ENCODE measurements at regions not wholly inside any gene's neighbourhood (a gene's known extent, or its start where the extent isn't known, plus 50 kb on each side); places are given as distances from the start of the nearest gene placed in this dataset.
A peak's percentile ranks its signal among the peaks of the same experiment; 100 is the strongest.

DNA sequence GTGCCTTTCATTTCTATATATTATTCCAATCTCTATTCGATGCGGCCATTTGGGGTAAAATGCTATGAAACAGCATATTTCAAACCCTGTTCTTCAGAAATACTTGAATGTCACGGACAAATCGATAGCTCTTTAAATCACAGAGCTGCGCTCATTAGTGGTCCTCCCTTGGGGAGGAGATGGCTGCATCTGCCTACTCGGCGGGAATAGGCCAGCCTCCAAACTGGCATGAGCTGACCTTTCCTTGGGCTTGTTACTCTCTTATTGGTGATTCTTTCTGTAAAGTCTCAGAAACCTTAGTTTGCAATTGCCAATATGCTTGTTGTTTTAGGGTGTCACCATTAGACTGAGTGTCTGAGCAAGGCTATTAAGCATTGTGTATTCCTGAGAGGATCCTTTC is 120.9 kb downstream of the BDH1 start:
- intact Hi-C loops (cut with DNase I) = no loop called here
- DNase-seq (no peak), ATAC-seq (ENCODE audit: poor library complexity) (no peak)

DNA sequence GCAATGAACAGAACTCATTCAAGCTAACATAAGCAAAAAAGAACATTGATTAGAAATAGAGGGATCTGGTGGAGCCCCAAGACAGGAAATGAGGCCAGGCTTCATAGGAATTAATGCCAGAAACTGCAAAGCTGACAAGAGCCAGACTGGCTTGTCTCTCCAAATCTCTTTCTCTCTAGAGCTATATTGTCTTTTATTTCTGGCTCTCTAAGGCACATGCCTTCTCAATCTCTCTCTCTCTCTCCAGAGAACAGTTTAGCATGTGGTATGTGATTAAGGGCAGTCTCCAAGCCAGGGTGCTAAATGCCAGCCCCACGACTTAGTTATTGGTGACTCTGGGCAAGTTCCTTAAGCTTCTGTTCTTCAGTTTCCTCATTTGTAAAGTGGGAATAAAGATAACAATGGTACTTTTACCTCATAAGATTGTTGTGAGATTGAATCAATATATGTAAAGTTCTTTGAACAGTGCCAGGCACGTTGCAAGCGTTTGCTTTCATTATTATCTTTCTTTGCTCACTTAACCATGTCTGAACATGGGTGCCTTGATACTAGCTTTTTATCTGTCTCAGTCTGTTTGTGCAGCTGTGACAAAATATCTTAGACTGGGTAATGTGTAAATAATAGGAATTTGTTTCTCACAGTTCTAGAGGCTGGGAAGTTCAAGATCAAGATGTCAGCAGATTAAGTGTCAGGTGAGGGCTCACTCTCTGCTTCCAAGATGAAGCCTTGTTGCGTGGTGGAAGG is 123.2 kb downstream of the BDH1 start:
- peak; percentile 77 for ATAC-seq (ENCODE audit: poor library complexity)
- intact Hi-C loops (cut with DNase I) = no loop called here

DNA sequence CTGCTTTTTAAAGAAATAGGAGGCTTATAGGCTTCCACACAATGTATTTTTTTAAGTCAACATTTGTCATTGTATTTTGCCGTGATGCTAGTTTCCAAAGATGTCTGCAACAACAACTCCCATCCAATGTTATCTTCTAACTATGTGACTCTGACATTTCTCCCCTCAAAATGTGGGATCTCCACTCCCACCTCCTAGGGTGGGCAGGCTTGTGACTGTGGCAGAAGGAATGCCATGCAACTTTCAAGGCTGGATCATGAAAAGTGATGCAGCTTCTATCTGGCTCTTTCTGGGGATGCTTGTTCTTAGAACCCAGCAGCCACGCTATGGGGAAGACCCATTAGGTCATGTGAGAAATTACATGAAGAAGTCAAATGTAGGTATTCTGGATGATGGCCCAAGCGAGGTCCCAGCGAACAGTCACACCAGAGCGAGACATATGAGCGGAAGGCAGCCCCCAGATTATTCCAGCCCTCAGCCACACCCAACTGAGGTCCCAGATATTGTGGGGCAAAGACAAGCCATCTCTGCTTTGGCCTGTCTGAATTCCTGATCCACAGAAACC is 124.3 kb downstream of the BDH1 start:
- no peak for DNase-seq
- intact Hi-C loops (cut with DNase I) = no loop called here
- no peak for ATAC-seq (ENCODE audit: poor library complexity)

More for the DNA sequence above, 123.2 kb downstream of the BDH1 start:
- DNase-seq = no peak

DNA sequence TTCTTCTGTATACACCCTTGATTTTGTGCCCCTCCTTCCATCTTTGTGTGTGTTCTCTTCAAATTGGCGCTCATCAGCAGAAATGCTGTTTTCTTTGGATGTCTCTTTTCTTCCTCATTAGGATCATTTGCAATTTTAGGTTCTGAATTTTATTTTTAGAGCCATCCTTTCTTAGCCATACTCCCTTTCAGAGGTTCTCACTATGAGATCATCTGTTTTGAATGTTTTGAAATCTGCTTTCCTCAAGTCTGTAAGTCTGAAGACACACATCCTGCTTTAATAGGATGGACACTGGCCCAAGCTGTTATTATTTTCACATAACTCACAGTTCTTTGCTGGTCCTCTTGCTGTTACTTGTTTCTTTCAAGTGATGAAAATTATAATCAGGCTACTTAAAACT is 124.8 kb downstream of the BDH1 start:
- peak; percentile 74 for ATAC-seq (ENCODE audit: poor library complexity)
- DNase-seq = no peak
- intact Hi-C loops (cut with DNase I) = no loop called here

DNA sequence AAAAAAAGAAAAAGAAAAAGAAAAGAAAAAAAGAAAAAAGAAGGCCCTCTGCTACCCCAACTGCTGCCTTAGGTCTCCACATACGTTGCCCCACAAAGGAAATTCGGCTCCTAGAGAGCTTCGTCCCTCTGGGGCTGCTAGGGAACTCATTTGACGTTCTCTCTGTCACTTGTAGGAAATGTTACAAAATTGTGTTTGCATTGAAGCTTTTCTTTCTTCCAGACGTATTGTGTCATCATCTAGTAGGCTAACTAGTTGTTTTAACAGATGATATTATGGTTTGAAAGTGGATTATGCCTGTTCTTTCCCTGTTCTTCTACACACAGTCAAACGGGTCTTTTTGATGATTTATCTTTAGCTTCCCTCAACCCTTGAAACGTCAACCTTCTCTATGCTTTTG is 125.3 kb downstream of the BDH1 start:
- no peak for DNase-seq
- ATAC-seq (ENCODE audit: poor library complexity) = peak; percentile 13
- intact Hi-C loops (cut with DNase I) = no loop called here

DNA sequence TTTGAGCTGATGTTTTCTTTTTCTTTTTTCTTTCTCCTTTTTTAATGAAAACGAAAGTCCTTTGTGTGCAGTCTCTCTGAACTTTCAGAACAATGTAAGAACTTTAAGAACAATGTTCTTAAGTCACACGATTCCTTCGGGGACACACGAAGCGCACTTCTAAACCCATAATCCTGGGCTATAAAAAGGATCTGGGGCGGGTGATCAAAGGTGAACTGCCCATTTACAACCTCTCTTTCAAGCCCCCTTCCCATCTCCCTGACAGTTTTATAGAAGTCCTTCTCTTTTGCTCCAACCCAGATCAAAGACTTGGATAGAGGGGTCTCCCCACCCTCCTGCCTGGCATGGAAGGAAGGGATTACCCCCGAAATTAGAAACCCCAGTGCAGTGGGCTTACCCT is 126.8 kb downstream of the BDH1 start:
- intact Hi-C loops (cut with DNase I) = no loop called here
- no peak for ATAC-seq (ENCODE audit: poor library complexity)
- no peak for DNase-seq

DNA sequence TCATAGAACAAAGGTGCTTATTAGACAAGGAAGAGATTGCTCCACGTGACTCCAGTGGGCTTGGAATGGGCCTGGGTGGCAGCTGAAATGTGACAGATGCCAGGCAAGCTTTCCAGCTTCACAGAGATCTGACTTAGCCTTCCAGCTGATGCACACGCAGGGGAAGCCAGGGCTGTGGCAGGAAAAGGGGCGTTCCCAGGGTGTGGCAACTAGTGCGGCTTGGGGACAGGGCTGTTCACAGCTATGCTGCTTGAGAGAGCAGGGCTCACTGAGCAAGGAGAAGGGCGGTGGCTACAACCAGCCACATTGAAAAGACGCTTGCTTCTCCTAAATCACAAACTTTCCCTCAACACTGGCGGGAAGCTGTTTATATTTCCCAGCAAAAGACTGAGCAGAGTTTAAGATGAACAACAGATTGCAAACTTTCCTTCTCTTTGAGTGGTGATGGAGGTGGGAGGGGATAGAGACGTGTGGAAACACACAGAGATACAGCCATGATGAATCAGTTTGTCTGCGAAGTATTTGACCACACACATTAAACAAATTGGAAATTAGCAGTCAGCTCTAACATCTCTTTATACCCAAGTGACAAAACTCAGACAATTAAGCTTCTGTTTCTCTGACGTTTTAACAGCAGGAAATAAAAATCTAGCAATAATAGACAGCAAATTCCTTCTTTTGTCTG is 127.5 kb downstream of the BDH1 start:
- ATAC-seq (ENCODE audit: poor library complexity) = peak; percentile 57
- peak; percentile 66 for DNase-seq
- intact Hi-C loops (cut with DNase I) = no loop called here

DNA sequence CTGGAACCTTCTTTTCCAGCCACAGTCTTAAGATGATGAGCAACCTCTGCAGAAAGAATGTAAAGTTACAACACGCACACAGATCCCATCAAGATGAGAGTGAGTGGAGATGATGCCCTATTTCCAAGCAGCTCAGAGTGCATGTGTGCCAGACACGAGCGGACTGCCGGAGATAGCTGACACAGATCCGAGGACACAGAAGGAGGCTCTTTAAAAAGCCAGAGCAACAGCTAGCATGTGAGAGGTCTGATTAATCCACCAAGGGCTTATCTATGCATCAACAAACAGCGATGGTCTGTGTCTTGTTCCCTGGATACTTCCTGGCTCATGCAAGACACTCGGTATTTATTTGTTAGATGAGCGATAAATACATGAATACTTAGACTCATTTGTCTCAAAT is 128.6 kb upstream of the DLG1 start:
- ATAC-seq (ENCODE audit: poor library complexity) (no peak), DNase-seq (no peak)
- intact Hi-C loops (cut with DNase I) = no loop called here

DNA sequence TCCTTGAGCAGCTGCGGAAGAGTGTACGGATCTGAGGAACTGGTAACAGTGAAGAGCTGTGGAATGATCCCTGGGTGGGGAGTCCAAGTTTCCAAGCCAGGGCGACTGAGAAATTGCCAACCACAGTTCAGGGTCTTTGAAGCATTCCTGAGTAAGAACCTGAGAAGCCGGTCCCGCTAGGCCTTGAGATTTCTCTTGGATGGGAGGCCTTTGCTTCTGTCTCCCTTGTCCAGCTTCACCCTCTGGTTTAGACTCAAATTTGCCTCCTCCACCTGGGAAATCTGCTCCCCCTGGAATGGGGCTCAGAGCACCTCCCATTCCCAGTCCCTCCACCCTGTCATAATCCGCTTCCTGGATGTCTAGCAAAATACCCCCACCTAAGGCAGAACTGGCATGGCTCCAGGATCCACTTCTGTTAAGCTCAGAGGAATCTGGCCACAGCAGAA is 127.7 kb upstream of the DLG1 start:
- no peak for DNase-seq
- intact Hi-C loops (cut with DNase I) = no loop called here
- ATAC-seq (ENCODE audit: poor library complexity) = no peak

DNA sequence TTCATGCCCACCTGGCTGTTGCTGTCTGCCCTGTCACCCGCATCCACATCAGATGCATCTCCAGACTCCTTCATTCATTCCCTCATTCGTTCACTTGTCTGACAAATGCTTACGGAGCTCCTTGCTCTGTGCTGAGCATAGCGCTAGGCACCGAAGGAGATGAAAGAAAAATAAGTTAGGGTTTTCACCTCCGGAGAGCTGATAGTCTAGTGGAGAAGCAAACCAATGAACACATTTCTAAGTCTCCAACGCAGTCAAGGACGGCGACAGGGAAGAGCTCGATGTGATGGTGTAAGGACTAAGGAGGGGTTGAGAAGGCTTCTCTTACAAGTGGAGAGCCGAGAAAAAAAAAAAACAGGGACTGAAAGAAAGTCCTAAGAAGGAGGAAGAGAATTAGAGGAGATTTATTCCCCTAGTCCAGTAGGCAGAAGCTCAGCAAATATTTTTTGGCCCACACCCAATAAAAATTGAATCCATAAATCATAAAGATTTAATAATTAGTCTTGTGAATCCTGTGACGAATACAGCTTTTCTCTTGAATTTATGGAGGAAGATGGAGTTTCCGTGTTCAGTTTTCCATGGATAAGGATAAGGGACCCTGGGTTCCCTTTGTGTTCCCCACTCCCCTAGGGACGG is 127.2 kb upstream of the DLG1 start:
- intact Hi-C loops (cut with DNase I) = no loop called here

DNA sequence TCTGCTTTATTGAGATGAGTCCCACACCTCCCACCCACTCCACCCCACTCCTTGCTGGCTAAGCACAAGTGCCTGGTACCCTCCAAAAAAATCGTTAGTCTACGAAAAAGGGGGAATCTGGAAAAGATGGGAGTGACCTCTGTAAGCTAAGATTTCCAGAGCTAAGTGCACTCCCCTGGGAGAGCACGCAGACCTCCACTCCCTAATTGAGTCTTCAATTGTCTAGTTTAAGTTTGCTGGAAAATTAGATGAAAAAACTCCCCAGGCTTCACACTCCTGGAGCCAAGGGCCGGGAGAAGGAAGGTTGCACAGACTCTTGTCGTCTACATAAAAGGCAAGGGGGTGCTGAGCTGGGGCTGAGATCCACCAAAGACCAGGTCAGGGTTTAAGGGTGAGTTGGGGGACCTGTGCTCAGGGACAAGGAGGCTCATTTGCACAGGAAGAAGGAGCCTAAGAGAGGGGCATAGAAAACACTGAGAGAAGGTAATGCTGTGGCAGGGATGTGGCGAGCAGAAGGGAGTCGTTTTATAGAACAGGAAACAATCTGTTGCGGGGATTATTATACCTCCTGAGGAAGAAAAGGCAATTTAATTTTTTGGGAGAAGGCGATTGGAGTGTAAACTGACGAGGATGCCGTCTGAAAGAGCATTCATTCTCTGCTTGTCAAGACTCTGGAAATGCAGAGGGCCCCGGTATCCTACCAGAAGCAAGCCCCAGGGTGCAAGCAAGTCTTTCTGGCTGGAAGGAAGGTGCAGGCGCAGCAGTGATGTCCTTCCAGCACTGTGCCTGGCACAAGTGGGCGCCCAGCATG is 126.5 kb upstream of the DLG1 start:
- intact Hi-C loops (cut with DNase I) = no loop called here

More for the DNA sequence above, 127.2 kb upstream of the DLG1 start:
- no peak for DNase-seq
- ATAC-seq (ENCODE audit: poor library complexity) = no peak

DNA sequence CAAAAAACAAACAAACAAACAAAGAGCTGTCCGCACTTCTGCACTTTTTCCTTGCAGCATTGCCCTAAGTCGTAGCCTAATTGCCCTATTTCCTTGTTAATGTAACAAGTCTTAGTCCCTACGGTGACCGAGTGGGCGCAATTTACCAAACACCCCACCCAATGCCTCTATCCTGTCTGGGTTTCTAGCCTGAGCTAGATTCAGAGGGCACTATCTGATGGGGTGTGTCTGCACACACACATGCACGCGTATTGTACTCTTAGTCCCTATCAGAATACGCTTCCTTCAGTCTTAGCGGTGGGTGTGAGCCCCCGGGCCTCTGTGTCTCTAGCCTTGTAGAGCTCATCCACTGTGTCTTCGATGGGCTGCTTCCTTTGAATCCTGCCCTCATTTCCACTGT is 125.9 kb upstream of the DLG1 start:
- intact Hi-C loops (cut with DNase I) = no loop called here
- ATAC-seq (ENCODE audit: poor library complexity) (no peak), DNase-seq (no peak)

More for the DNA sequence above, 126.5 kb upstream of the DLG1 start:
- DNase-seq (no peak), ATAC-seq (ENCODE audit: poor library complexity) (no peak)

DNA sequence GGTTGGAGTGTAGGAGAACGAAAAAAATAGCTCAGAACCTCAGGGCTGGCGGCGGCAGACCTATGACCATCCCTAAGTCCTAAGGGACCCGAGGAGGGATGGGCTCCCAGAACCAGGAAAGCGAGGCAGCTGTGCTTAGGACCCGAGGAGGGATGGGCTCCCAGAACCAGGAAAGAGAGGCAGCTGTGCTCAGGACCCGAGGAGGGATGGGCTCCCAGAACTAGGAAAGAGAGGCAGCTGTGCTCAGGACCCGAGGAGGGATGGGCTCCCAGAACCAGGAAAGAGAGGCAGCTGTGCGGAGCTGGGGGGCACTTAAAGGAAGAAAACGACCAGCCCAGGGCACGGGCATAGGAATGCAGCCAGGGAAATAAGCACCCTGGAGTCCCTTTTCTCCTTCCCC is 125.0 kb upstream of the DLG1 start:
- ATAC-seq (ENCODE audit: poor library complexity) = no peak
- no peak for DNase-seq
- intact Hi-C loops (cut with DNase I) = no loop called here

DNA sequence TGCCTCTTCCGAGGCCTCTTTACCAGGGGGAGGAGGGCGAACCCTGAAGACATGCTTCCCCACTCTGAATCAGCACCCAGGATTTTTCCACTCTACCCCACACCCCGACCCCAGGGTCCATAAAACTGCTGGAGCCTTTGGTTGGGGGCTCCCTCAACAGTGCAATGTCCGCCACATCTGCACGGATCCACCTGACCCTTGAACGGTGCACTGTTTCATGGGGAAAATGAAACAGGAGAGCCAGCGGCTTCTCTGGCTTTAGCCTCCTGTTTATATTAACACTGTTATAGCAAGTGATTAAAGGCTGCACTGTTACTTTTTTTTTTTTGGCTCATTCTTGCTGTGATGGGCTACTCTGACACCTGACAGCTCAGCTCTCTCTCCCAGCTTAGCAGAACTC is 124.1 kb upstream of the DLG1 start:
- intact Hi-C loops (cut with DNase I) = no loop called here
- no peak for DNase-seq
- no peak for ATAC-seq (ENCODE audit: poor library complexity)

DNA sequence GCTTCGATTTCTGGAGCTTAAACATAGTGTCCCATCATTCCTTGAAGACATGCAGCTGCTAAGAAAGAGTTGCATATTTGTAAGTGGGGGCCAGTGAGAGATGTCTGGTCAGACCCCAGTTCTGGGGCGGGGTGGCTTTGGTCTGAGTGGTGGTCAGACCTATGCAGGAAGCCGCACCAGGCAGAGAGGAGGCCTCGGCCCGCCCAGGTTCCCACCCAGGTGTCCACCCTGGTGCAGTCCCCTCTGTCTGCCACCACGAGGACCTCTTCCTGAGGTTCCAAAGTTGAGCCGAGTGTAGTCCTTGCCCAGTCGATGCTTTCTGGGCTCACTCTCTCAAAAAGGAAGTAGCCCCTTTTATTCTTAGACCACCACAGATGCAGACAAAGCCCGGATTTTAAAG is 122.6 kb upstream of the DLG1 start:
- DNase-seq (no peak), ATAC-seq (ENCODE audit: poor library complexity) (no peak)
- intact Hi-C loops (cut with DNase I) = no loop called here

DNA sequence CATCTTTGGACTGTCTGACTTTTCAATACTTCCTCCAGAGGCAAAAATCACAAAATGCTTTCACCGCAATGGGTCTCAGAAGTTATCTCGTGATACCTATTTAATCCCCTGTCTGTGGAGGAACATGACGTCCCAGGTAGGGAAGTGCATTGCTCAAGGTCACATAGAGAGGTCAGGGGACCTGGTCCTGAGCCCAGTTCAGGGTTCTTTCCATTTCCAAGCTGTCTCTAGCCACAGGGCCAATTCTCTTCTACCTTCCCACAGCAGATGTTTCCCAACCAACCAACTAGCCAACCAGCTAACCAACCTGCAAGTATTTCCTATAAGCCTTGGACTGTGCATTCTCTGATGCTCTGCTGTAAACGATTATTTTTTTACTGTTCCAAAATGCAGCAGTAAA is 122.2 kb upstream of the DLG1 start:
- peak; percentile 35 for ATAC-seq (ENCODE audit: poor library complexity)
- intact Hi-C loops (cut with DNase I) = no loop called here
- DNase-seq = no peak

DNA sequence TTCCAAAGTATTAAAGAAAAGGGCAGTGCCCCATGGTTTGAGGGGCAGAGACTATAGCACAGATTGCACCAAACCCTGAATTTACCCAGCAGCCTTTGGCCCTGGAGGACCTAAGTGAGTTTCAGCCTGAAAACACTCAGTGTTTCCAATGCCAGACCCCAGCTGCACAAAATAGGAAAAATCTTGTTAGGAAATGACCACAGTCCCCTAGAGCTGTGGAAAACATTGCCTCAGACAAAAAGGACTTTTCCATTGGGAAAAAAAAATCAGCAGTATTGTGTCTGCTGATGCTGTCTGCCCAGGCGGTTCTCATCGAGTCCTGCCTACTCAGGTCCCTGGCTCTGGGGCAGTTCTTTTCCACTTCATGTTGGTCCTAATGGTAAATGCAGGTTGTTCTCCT is 121.7 kb upstream of the DLG1 start:
- intact Hi-C loops (cut with DNase I) = no loop called here
- peak; percentile 68 for ATAC-seq (ENCODE audit: poor library complexity)

DNA sequence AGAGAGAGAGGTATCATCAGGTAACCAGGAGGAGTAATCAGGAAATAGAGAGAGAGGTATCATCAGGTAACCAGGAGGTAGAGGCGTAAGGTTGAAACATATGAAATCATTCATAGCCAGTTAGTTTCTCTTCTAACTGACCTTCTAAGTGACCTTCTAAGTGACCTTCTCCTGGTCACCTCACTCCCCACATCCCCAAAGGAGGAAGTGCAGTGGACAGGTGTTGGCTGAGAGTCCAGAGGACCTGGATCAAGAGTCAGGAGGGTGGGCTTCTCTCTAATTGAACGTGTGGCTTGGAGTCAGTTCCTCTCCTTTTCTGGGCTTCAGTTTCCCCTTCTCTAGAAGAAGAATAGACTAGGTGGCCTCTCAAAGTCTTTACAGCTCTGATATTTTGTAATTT is 121.3 kb upstream of the DLG1 start:
- ATAC-seq (ENCODE audit: poor library complexity) (no peak), DNase-seq (no peak)
- intact Hi-C loops (cut with DNase I) = no loop called here

More for the DNA sequence above, 121.7 kb upstream of the DLG1 start:
- no peak for DNase-seq
